ENCODE measurements at regions not wholly inside any gene's neighbourhood (a gene's known extent, or its start where the extent isn't known, plus 50 kb on each side); places are given as distances from the start of the nearest gene placed in this dataset.
"Not testable (repeated sequence)": the region's sequence is repeated elsewhere in the genome, so short reads cannot be mapped to it uniquely, and the experiment has no call there.

DNA sequence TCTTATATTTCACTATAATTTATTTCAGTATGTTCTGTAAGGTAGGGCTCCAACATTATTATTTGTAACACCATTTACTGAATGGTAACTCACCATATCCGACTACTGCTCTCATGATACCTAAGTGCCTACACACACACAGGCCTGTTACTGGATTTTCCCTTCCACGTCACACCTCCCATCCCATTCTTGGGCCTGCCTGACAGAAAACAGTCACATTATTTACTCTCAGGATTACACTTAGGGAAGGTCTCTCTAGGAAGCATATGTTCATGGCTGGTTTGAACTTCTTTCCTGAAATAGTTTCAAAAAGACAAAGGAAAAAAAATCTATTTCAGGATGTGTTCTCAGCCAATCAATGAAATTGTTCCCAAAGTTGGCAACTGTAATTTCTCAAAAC, 102.3 kb upstream of the DOCK9 start:
- H3K36me3 ChIP-seq (ENCODE audit: insufficient read depth, low read length) = no peaks in the 10 kb centered on the region
- no peak overlapping the region for H3K4me3 ChIP-seq (ENCODE audit: low read length)
- H3K9ac ChIP-seq (ENCODE audit: low read depth, low read length) = no peak overlapping the region
- H3K27me3 ChIP-seq (ENCODE audit: control insufficient read depth, insufficient read depth, low read length) = no peaks in the 10 kb centered on the region
- no peaks in the 10 kb centered on the region for H3K9me3 ChIP-seq (replicated peaks; ENCODE audit: low read length)
- H3K4me2 ChIP-seq (ENCODE audit: low read length) = no peak overlapping the region
- no peaks in the 10 kb centered on the region for H3K4me1 ChIP-seq (ENCODE audit: control insufficient read depth, insufficient read depth, low read length)

DNA sequence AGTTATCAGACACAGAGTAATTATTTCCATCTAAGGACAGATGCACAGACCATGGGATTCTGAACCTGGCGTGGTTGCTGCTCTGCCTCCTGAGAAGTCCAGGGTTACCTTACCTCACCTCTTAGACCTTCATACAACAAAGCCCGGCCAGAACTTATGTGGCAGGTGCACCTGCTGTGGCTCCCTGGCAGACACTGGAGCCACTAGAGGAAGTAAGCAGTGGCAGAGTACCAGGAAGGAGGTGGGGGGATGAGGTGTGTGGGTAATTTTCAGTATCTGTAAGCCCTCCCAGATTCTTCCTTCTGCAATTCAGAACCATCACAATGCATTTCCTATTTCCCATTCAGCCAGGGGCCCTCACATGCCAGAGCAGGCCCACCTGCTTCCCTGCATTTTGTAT, 106.1 kb upstream of the DOCK9 start:
- H3K9ac ChIP-seq (ENCODE audit: low read depth, low read length) = no peak overlapping the region
- H3K4me1 ChIP-seq (ENCODE audit: control insufficient read depth, insufficient read depth, low read length) = peaks cover 6% of the 10 kb centered on the region
- H3K9me3 ChIP-seq (replicated peaks; ENCODE audit: low read length) = no peaks in the 10 kb centered on the region
- no peak overlapping the region for H3K4me2 ChIP-seq (ENCODE audit: low read length)
- no peak overlapping the region for H3K4me3 ChIP-seq (ENCODE audit: low read length)
- H3K36me3 ChIP-seq (ENCODE audit: insufficient read depth, low read length) = no peaks in the 10 kb centered on the region
- no peaks in the 10 kb centered on the region for H3K27me3 ChIP-seq (ENCODE audit: control insufficient read depth, insufficient read depth, low read length)

DNA sequence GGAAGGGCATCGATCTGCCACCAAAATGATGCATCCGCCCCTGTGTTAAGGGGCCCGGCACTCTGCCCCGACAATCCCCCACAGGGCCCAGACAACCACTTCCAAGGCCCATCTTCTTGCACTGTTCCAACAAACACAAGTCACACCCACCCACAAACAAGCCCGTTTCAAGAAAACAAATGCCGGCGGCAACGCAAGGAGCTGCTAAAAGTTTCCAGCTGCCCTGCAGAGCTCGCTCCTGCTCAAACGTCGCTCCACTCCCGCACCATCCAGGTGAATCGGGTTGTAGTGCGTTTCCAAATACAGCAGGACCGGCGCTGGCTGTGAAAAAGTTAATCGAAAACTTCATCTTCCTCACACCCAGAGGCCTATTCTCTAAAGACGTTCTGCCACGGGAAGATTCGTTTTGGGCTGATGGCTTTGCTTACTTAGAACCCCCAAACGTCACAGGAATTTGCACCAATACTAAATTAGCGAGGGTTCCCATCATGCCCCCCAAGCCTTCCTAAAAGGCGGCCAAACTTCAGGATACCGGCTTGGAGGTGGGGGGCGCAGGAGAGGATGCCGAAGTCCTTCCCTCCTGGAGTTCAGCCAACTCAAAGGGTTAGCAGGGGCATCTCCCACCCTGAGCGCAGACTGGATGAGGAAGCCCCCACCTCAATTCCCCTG, 107.4 kb upstream of the DOCK9 start:
- no peak overlapping the region for H3K4me3 ChIP-seq (ENCODE audit: low read length)
- no peaks in the 10 kb centered on the region for H3K36me3 ChIP-seq (ENCODE audit: insufficient read depth, low read length)
- peaks cover 6% of the 10 kb centered on the region for H3K4me1 ChIP-seq (ENCODE audit: control insufficient read depth, insufficient read depth, low read length)
- no peaks in the 10 kb centered on the region for H3K9me3 ChIP-seq (replicated peaks; ENCODE audit: low read length)
- H3K9ac ChIP-seq (ENCODE audit: low read depth, low read length) = no peak overlapping the region
- no peaks in the 10 kb centered on the region for H3K27me3 ChIP-seq (ENCODE audit: control insufficient read depth, insufficient read depth, low read length)
- peak overlapping the region; percentile 87 for H3K4me2 ChIP-seq (ENCODE audit: low read length)

DNA sequence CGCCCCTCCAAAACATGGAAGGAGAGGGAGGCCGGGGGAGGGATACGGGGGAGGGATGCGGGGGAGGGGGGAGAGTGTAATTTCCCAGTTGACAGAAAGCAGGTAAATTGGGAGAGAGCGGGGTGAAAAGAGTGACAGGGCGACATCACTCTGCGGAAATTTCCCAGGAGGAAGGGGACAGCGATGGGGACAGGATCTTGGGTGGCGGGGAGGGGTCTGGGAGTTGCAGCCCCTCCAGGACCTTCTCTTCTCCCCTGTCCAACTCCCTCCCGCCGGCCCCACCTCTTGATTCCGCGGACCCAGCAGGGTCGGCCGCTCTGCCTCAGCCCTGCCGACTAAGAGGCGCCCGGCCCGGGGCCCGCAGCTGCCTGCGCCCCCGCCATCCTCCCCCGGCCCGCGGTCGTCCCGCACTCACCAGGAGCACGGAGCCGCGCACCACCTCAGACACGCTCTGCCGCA, 108.0 kb upstream of the DOCK9 start:
- H3K4me2 ChIP-seq (ENCODE audit: low read length) = peak overlapping the region; percentile 87
- no peaks in the 10 kb centered on the region for H3K27me3 ChIP-seq (ENCODE audit: control insufficient read depth, insufficient read depth, low read length)
- H3K9ac ChIP-seq (ENCODE audit: low read depth, low read length) = peak overlapping the region; percentile 66
- no peaks in the 10 kb centered on the region for H3K36me3 ChIP-seq (ENCODE audit: insufficient read depth, low read length)
- H3K4me1 ChIP-seq (ENCODE audit: control insufficient read depth, insufficient read depth, low read length) = peaks cover 6% of the 10 kb centered on the region
- H3K4me3 ChIP-seq (ENCODE audit: low read length) = peak overlapping the region; percentile 76
- no peaks in the 10 kb centered on the region for H3K9me3 ChIP-seq (replicated peaks; ENCODE audit: low read length)

DNA sequence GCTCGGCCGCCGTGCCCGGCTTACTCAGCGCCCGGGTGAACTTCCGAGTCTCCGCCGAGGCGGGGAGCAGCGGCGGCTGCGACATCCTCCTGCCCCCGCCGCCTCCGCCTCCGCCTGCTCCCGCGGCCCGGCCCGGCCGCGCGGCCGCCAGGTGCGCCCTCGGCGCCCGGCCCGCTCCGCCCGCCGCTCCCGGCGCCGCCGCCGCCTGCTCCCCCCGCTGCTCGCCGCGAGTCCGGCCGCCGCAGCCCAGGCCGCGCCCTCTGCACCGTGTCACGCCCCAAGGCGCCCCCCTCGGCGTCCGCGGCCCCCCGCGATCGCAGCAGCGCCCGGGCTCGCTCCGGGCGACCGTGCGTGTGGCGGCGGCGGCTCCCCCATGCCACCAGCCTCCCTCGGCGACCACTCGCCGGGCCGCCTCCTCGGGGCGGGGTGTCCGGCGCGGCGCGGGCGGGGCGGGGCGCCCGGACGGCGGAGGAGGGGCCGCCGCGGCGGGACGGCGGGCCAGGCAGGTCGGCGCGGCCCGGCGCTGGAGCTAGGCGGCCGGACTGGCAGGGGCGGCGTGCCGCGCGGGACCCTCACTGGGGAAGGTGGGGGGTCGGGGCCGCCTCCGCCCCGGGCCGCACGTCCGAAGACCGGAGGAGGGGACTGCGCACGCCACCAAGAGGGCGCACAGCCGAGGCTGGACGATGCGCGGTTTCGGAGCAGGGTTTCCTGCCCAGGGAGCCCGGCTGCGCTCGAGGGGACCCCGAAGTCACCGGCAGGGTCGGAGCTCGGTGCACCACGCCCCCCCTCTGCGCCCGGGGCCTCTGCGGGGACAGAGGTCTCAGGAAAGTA, 108.6 kb upstream of the DOCK9 start:
- Histone ChIP-seq H3K4me2 (ENCODE audit: low read length) (peak overlapping the region; percentile 92), H3K36me3 (ENCODE audit: insufficient read depth, low read length) (no peaks in the 10 kb centered on the region), H3K4me1 (ENCODE audit: control insufficient read depth, insufficient read depth, low read length) (peaks cover 6% of the 10 kb centered on the region), H3K27me3 (ENCODE audit: control insufficient read depth, insufficient read depth, low read length) (peaks cover under 1% of the 10 kb centered on the region), H3K4me3 (ENCODE audit: low read length) (peak overlapping the region; percentile 76), H3K9me3 (replicated peaks; ENCODE audit: low read length) (no peaks in the 10 kb centered on the region), H3K9ac (ENCODE audit: low read depth, low read length) (peak overlapping the region; percentile 78)

DNA sequence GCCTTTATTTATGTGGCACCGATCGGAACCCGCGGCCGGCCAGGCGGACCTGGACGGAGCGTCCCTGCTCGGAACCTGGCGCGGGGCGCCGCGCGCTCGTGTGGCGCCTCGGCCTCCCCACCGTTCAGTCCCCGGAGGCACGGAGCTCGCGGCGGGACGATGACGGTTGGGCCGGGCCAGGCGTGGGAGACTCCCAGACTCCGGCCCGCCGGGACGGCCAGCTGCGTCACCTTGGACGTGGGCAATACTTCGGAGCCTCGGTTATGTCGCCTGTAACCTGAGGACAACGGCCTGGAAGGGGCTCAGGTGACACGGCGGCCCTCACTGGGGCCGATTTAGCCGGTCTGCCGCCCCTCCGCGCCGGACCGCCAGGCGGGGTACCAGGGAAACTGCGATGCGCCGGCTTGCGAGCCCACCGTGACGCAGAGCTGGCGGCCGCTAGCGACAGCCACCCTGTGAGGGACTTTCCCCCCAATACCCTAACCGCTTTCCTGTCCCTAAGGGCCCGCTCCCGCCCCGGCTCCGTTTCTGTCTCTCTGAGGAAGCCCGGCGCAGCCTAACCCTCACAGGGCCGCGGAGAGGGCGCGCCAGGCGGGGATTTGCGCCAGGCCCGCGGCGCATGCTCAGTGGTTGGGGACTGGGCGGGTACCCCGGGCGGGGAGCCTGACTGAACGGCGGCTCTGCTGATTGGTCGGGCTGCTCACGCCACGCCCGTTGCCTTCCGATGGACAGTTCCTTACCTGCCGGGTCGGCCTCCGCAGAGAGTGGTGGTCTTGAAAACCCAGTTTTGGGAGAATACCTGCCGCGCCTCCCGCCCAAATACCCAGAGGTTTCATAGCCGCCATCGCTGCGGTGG, 109.5 kb upstream of the DOCK9 start:
- H3K27me3 ChIP-seq (ENCODE audit: control insufficient read depth, insufficient read depth, low read length) = peaks cover 5% of the 10 kb centered on the region
- H3K36me3 ChIP-seq (ENCODE audit: insufficient read depth, low read length) = no peaks in the 10 kb centered on the region
- H3K4me1 ChIP-seq (ENCODE audit: control insufficient read depth, insufficient read depth, low read length) = peaks cover 6% of the 10 kb centered on the region
- H3K9ac ChIP-seq (ENCODE audit: low read depth, low read length) = peak overlapping the region; percentile 78
- H3K4me3 ChIP-seq (ENCODE audit: low read length) = peak overlapping the region; percentile 76
- no peaks in the 10 kb centered on the region for H3K9me3 ChIP-seq (replicated peaks; ENCODE audit: low read length)
- H3K4me2 ChIP-seq (ENCODE audit: low read length) = peak overlapping the region; percentile 92

DNA sequence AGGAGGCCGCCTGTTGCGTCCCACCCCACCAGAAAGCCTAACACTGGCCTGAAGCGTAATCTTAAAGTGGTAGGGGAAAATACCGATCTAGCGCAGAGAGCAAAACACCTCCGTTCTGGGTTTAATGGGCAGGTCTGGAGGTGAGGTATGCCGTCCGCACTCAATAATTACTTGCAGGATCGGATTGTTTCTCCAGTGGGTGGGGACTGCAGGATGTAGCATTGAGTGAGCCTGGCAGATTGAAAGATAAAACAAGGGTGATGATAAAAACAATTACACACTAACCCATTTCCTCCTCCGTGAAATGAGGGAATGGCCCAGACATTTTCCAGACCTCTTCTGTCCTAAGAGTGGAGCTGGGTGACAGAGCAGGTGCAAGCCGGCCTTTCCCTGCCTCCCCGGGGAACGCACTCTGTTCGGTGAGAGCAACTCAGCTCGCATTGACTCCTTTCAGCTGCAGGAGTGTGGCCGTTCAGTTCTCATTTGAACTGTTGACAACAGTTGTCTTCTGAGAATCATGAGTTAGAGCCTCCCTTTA, 110.2 kb upstream of the DOCK9 start:
- Histone ChIP-seq H3K4me2 (ENCODE audit: low read length) (peak overlapping the region; percentile 92), H3K4me1 (ENCODE audit: control insufficient read depth, insufficient read depth, low read length) (peaks cover 6% of the 10 kb centered on the region), H3K36me3 (ENCODE audit: insufficient read depth, low read length) (no peaks in the 10 kb centered on the region), H3K9ac (ENCODE audit: low read depth, low read length) (peak overlapping the region; percentile 78), H3K9me3 (replicated peaks; ENCODE audit: low read length) (no peaks in the 10 kb centered on the region), H3K4me3 (ENCODE audit: low read length) (peak overlapping the region; percentile 76), H3K27me3 (ENCODE audit: control insufficient read depth, insufficient read depth, low read length) (peaks cover 5% of the 10 kb centered on the region)

DNA sequence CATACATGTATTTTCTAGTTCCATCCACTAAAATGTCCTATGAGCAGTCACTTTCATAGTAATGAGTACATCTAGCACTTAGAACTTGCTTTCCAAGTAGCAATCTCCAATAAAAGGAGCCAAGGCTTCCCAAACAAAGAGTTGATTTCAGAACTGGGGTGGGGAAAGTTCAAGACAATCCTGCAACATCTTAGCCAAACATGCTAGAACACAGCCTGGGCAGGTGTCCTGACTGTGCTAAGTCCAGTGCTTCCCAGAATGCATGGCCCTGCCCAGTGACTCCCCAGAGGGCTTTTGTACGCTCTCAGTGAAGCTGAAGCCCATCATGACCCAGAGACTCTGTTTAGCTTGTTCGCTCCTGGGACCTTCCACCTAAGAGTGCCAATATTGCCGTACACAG, 106.7 kb upstream of the UBAC2 start:
- Histone ChIP-seq H3K4me1 (ENCODE audit: control insufficient read depth, insufficient read depth, low read length) (no peaks in the 10 kb centered on the region), H3K4me2 (ENCODE audit: low read length) (no peak overlapping the region), H3K4me3 (ENCODE audit: low read length) (no peak overlapping the region), H3K27me3 (ENCODE audit: control insufficient read depth, insufficient read depth, low read length) (peaks cover 5% of the 10 kb centered on the region), H3K36me3 (ENCODE audit: insufficient read depth, low read length) (no peaks in the 10 kb centered on the region), H3K9ac (ENCODE audit: low read depth, low read length) (no peak overlapping the region), H3K9me3 (replicated peaks; ENCODE audit: low read length) (no peaks in the 10 kb centered on the region)

DNA sequence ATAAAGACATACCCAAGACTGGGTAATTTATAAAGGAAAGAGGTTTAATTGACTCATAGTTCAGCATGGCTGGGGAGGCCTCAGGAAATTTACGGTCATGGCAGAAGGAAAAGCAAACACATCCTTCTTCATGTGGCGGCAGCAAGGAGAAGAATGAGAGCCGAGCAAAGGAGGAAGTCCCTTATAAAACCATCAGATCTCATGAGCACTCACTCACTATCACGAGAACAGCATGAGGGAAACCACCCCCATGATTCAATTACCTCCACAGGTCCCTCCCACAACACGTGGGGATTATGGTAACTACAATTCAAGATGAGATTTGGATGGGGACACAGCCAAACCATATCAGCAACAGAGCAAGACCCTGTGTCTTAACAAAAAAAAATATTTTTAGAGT, 98.8 kb upstream of the UBAC2 start:
- not testable (repeated sequence) for H3K9me3 ChIP-seq (replicated peaks; ENCODE audit: low read length); H3K4me3 ChIP-seq (ENCODE audit: low read length); H3K27me3 ChIP-seq (ENCODE audit: control insufficient read depth, insufficient read depth, low read length); H3K36me3 ChIP-seq (ENCODE audit: insufficient read depth, low read length); H3K9ac ChIP-seq (ENCODE audit: low read depth, low read length); H3K4me1 ChIP-seq (ENCODE audit: control insufficient read depth, insufficient read depth, low read length); H3K4me2 ChIP-seq (ENCODE audit: low read length)

DNA sequence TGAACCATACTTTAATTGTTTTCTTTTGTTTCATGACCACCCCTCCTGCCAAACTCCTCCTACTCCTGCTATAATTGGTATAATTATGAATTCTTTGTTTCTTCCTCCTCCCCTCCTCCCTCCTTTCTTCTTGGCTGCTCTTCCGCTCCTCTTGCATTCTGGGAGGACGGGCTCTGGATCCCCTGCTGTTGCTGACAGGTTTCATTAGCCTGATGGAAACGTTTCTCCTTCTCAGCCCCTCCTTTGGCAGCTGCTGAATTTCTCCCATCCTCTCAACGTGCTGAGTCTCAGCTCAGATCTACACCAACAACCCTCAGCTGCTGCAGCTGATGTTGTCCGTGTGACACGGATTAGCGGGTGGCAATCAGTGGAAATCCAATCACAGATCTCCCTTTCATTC, 97.1 kb upstream of the UBAC2 start:
- no peaks in the 10 kb centered on the region for H3K9me3 ChIP-seq (replicated peaks; ENCODE audit: low read length)
- H3K36me3 ChIP-seq (ENCODE audit: insufficient read depth, low read length) = no peaks in the 10 kb centered on the region
- H3K9ac ChIP-seq (ENCODE audit: low read depth, low read length) = no peak overlapping the region
- no peaks in the 10 kb centered on the region for H3K4me1 ChIP-seq (ENCODE audit: control insufficient read depth, insufficient read depth, low read length)
- H3K27me3 ChIP-seq (ENCODE audit: control insufficient read depth, insufficient read depth, low read length) = peaks cover 8% of the 10 kb centered on the region
- H3K4me3 ChIP-seq (ENCODE audit: low read length) = no peak overlapping the region
- H3K4me2 ChIP-seq (ENCODE audit: low read length) = peak overlapping the region; percentile 23

DNA sequence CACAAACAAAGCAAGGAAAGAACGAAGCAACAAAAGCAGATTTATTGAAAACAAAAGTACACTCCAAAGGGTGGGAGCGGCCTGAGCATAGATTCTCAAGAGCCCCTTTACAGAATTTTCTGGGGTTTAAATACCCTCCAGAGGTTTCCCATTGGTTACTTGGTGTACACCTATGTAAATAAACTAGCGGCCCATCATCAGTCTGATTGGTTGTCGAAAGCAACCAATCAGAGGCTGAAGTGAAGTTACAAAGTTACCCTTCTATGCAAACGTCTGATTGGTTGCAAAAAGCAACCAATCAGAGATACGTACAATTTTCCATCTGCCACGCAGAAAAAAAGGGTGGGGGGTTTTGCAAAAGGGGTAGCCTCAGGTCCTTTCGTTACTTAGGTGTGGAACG, 96.3 kb upstream of the UBAC2 start:
- no peaks in the 10 kb centered on the region for H3K9me3 ChIP-seq (replicated peaks; ENCODE audit: low read length)
- peaks cover 8% of the 10 kb centered on the region for H3K27me3 ChIP-seq (ENCODE audit: control insufficient read depth, insufficient read depth, low read length)
- H3K4me1 ChIP-seq (ENCODE audit: control insufficient read depth, insufficient read depth, low read length) = no peaks in the 10 kb centered on the region
- no peak overlapping the region for H3K9ac ChIP-seq (ENCODE audit: low read depth, low read length)
- H3K4me3 ChIP-seq (ENCODE audit: low read length) = no peak overlapping the region
- no peaks in the 10 kb centered on the region for H3K36me3 ChIP-seq (ENCODE audit: insufficient read depth, low read length)
- H3K4me2 ChIP-seq (ENCODE audit: low read length) = no peak overlapping the region

Data from skeletal muscle satellite cell (primary cell).